ENCODE measurements at regions not wholly inside any gene's neighbourhood (a gene's known extent, or its start where the extent isn't known, plus 50 kb on each side); places are given as distances from the start of the nearest gene placed in this dataset.

DNA sequence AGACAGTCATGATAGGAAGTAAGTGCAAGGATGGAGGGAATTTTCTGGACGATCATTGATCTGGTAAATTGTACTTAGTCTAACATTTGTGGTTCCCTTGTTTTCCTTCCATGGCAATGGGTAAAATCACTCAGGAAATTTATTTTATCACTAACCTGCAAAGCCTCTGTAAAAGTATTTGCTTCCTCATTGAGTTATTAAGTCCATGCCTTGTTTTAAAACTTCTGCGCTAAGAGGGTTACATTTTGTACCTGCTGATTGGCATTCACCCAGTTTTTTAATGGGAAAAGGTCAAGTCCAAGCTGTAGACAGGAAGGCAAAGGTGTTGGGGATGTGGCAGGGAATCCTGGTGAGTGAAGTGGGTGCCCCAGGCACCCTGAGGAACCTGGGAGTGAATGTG, 146.2 kb upstream of the NR2F2 start:
- no peak for TF ChIP-seq USF1 (CRISPR knock-in tag; IDR thresholded peaks at IDR 0.05)
- no peak for TF ChIP-seq NFYB (CRISPR knock-in tag; conservative IDR thresholded peaks at IDR 0.05; ENCODE audit: low read depth)
- no peak for TF ChIP-seq CTCF (IDR thresholded peaks at IDR 0.05)
- no peak for TF ChIP-seq ATF6 (CRISPR knock-in tag; IDR thresholded peaks at IDR 0.05)
